Endothelial cell of umbilical vein (primary cell): ENCODE measurements at regions not wholly inside any gene's neighbourhood (a gene's known extent, or its start where the extent isn't known, plus 50 kb on each side); places are given as distances from the start of the nearest gene placed in this dataset.

ENCODE experiments used
- BruUV-seq: library from RNA; stranded (reverse); fragments of 400-500 nt; replicated peaks from 2 replicates; lab custom pipeline; 2021; lab: Mats Ljungman, UMichigan
- CTCF ChIA-PET: fragments of 300-600, 350-600 bp; sonication (Branson Sonifier 250); formaldehyde crosslinking; loops from one replicate; lab custom pipeline; 2021; ENCODE audit warnings: antibody characterized with exemption, inconsistent platforms; lab: Charles Lee
- POLR2A ChIA-PET: fragments of 300-600, 350-600 bp; sonication (Branson Sonifier 250); formaldehyde crosslinking; loops from one replicate; lab custom pipeline; 2021; ENCODE audit warnings: antibody characterized with exemption, inconsistent platforms; lab: Charles Lee
- DNase-seq: peaks from one replicate; pipeline ENCODE4 v3.0.0-alpha.2; 2011; ENCODE audit warnings: low read depth, low spot score
- FAIRE-seq: peaks from 2 replicates; lab custom pipeline; 2011; peaks lifted over from hg19 to GRCh38; lab: Jason Lieb, UNC
- H2AFZ ChIP-seq: 2 replicates; pipeline ENCODE4 v1.6.0; 2012; ENCODE audit warnings: low read depth, low read length, control low read depth, inconsistent platforms
- H3K27ac ChIP-seq: 2 replicates; pipeline ENCODE4 v1.5.1; 2011; ENCODE audit warnings: low read depth, mild to moderate bottlenecking, control low read depth, low read length, moderate library complexity; ENCODE audit not compliant: insufficient read depth
- H3K27me3 ChIP-seq, 2 experiments: 2 replicates each; pipeline versions ENCODE4 v1.6.0 to v1.6.1; 2011; ENCODE audit warnings: low read length in 2 of 2, mixed read lengths in 1 of 2; ENCODE audit not compliant: control insufficient read depth in 2 of 2, insufficient read depth in 2 of 2
- H3K36me3 ChIP-seq, 2 experiments: 2 replicates in 1 of 2; 3 replicates in 1 of 2; pipeline ENCODE4 v1.5.1; 2011; ENCODE audit warnings: low read length in 2 of 2, mild to moderate bottlenecking in 1 of 2, moderate library complexity in 1 of 2; ENCODE audit not compliant: control insufficient read depth in 2 of 2, insufficient read depth in 2 of 2; ENCODE audit errors: extremely low read depth in 1 of 2
- H3K4me1 ChIP-seq: 3 replicates; pipeline ENCODE4 v1.5.1; 2011; ENCODE audit warnings: mild to moderate bottlenecking, low read length; ENCODE audit not compliant: control insufficient read depth, insufficient read depth; ENCODE audit errors: extremely low read depth
- H3K4me2 ChIP-seq: 2 replicates; pipeline ENCODE4 v1.6.1; 2011; ENCODE audit warnings: low read length, control low read depth, mixed read lengths; ENCODE audit not compliant: insufficient read depth
- H3K4me3 ChIP-seq, 3 experiments: fragments of 200-600 bp in 1 of 3; sonication (generic), shearing (Covaris generic) in 1 of 3; replicated peaks in 1 of 3; 2 replicates each; pipeline ENCODE4 v1.5.1; 2011 to 2016; ENCODE audit warnings: control low read depth in 3 of 3, low read length in 3 of 3, mild to moderate bottlenecking in 2 of 3, inconsistent platforms in 1 of 3, low read depth in 1 of 3, moderate library complexity in 1 of 3; ENCODE audit not compliant: insufficient read depth in 1 of 3
- H3K79me2 ChIP-seq: 2 replicates; pipeline ENCODE4 v1.6.0; 2012; ENCODE audit warnings: low read length, inconsistent platforms; ENCODE audit not compliant: control insufficient read depth, insufficient read depth
- H3K9ac ChIP-seq: replicated peaks from 2 replicates; pipeline ENCODE3; 2011; ENCODE audit warnings: low read length, control low read depth; ENCODE audit not compliant: insufficient read depth; ENCODE audit errors: extremely low read depth
- H3K9me1 ChIP-seq: replicated peaks from 3 replicates; pipeline ENCODE4 v1.6.0; 2011; ENCODE audit warnings: mild to moderate bottlenecking, low read length; ENCODE audit not compliant: control insufficient read depth, insufficient read depth; ENCODE audit errors: extremely low read depth
- H3K9me3 ChIP-seq: replicated peaks from 2 replicates; pipeline ENCODE4 v1.5.1; 2012; ENCODE audit warnings: low read length, inconsistent platforms; ENCODE audit not compliant: control insufficient read depth, insufficient read depth
- H4K20me1 ChIP-seq: replicated peaks from 2 replicates; pipeline ENCODE3; 2011; ENCODE audit warnings: mild to moderate bottlenecking, low read length; ENCODE audit not compliant: control insufficient read depth, insufficient read depth; ENCODE audit errors: extremely low read depth
- FOS ChIP-seq: IDR thresholded peaks from 2 replicates; pipeline ENCODE4 v1.6.1; 2011; ENCODE audit warnings: mild to moderate bottlenecking, low read length, moderate library complexity, borderline replicate concordance; ENCODE audit not compliant: insufficient read depth
- GATA2 ChIP-seq: IDR thresholded peaks from 2 replicates; pipeline ENCODE4 v1.7.0; 2011; ENCODE audit warnings: low read depth, mild to moderate bottlenecking, moderate library complexity, mixed read lengths, low read length; ENCODE audit not compliant: insufficient read length, insufficient read depth
- JUN ChIP-seq: IDR thresholded peaks from 2 replicates; pipeline ENCODE4 v1.6.1; 2011; ENCODE audit warnings: borderline replicate concordance, low read depth; ENCODE audit not compliant: insufficient read length, insufficient read depth
- MAX ChIP-seq: IDR thresholded peaks from 2 replicates; pipeline ENCODE4 v1.6.1; 2011; ENCODE audit not compliant: insufficient read depth, insufficient read length
- MYC ChIP-seq: IDR thresholded peaks from one replicate; pipeline ENCODE4 v1.6.1; 2011; ENCODE audit warnings: mild to moderate bottlenecking, low read depth, low read length
- POLR2A ChIP-seq: IDR thresholded peaks from 2 replicates; pipeline ENCODE4 v1.6.1; 2012; ENCODE audit warnings: low read depth, mild to moderate bottlenecking, control low read depth, low read length
- POLR2AphosphoS5 ChIP-seq: IDR thresholded peaks from 2 replicates; pipeline ENCODE4 v1.6.1; 2012; ENCODE audit warnings: low read depth, mild to moderate bottlenecking, control low read depth, low read length, moderate library complexity; ENCODE audit not compliant: insufficient read depth
- dilution Hi-C: fragments of 300-500 bp; cut with MboI; formaldehyde crosslinking; loops from one replicate; pipeline ENCODE4 v1.15.0; 2019; ENCODE audit warnings: low sequenced_read_pairs; ENCODE audit not compliant: extremely low pct_ligation_motif_present
- intact Hi-C: fragments of 100-400 bp; cut with micrococcal nuclease; formaldehyde crosslinking; loops from one replicate; pipeline ENCODE4 v1.10.0; 2022
- TF ChIP-seq, protein P1 (sequence below), 2 donors: IDR thresholded peaks; 1 replicate in 1 of 2; 2 replicates in 1 of 2; pipeline ENCODE4 v1.5.1; 2011; ENCODE audit warnings: low read length in 2 of 2, mild to moderate bottlenecking in 2 of 2, moderate library complexity in 2 of 2, control low read depth in 1 of 2, inconsistent platforms in 1 of 2, low read depth in 1 of 2; ENCODE audit not compliant: insufficient read depth in 1 of 2; ENCODE audit errors: extremely low read depth in 1 of 2

GRCh38 chr2:221762496-221762895 lies 190.4 kb upstream of the EPHA4 start:
- H3K27me3 ChIP-seq, result no peaks in the 10 kb centered on the region
- H3K79me2 ChIP-seq, result no peaks in the 10 kb centered on the region
- no peaks in the 10 kb centered on the region for H3K9me1 ChIP-seq
- no peaks in the 10 kb centered on the region for H3K9me3 ChIP-seq
- ChIA-PET CTCF (no interaction called here), POLR2A (no interaction called here)
- intact Hi-C loops, result no loop called here
- H2AFZ ChIP-seq, result no peak overlapping the region
- H4K20me1 ChIP-seq, result no peaks in the 10 kb centered on the region
- no peak overlapping the region for H3K27ac ChIP-seq
- DNase-seq (no peak), FAIRE-seq (no peak)
- dilution Hi-C loops, result no loop called here
- no peaks in the 10 kb centered on the region for H3K36me3 ChIP-seq
- TF ChIP-seq FOS (no peak), MYC (no peak), POLR2AphosphoS5 (no peak), MAX (no peak), POLR2A (no peak), JUN (no peak), GATA2 (no peak)
- TF ChIP-seq, protein P1, sequence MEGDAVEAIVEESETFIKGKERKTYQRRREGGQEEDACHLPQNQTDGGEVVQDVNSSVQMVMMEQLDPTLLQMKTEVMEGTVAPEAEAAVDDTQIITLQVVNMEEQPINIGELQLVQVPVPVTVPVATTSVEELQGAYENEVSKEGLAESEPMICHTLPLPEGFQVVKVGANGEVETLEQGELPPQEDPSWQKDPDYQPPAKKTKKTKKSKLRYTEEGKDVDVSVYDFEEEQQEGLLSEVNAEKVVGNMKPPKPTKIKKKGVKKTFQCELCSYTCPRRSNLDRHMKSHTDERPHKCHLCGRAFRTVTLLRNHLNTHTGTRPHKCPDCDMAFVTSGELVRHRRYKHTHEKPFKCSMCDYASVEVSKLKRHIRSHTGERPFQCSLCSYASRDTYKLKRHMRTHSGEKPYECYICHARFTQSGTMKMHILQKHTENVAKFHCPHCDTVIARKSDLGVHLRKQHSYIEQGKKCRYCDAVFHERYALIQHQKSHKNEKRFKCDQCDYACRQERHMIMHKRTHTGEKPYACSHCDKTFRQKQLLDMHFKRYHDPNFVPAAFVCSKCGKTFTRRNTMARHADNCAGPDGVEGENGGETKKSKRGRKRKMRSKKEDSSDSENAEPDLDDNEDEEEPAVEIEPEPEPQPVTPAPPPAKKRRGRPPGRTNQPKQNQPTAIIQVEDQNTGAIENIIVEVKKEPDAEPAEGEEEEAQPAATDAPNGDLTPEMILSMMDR (IDR thresholded peaks at IDR 0.05; ENCODE audit: extremely low read depth in 1 of 2, insufficient read depth in 1 of 2, low read depth in 1 of 2, low read length in 2 of 2), result no peak
- no peak overlapping the region for H3K4me2 ChIP-seq
- no peak overlapping the region for H3K4me3 ChIP-seq
- H3K9ac ChIP-seq, result no peak overlapping the region
- no TSS peak for BruUV-seq
- peaks cover 9% of the 10 kb centered on the region for H3K4me1 ChIP-seq
